Mesenteric fat pad (tissue), 1 donor: ENCODE measurements at regions not wholly inside any gene's neighbourhood (a gene's known extent, or its start where the extent isn't known, plus 50 kb on each side); places are given as distances from the start of the nearest gene placed in this dataset.

Experiments
- DNase-seq: peaks from one replicate; pipeline ENCODE4 v3.0.0-alpha.2; 2020; ENCODE audit warnings: low spot score
- donor health status: DM: yes; HTN: yes; CAD: no.

- no peak for DNase-seq
Measured at GRCh38 chr18:22112215-22112614, 57.2 kb upstream of the GATA6 start.

- DNase-seq: no peak
Measured at GRCh38 chr18:22113144-22113844, 56.1 kb upstream of the GATA6 start.

- DNase-seq: no peak
Measured at GRCh38 chr18:22114526-22115321, 54.7 kb upstream of the GATA6 start.

- no peak for DNase-seq
Measured at GRCh38 chr18:22115573-22115972, 53.8 kb upstream of the GATA6 start.
